OCI-LY3 (cell line): ENCODE measurements at regions not wholly inside any gene's neighbourhood (a gene's known extent, or its start where the extent isn't known, plus 50 kb on each side); places are given as distances from the start of the nearest gene placed in this dataset.

Experiments used
- CTCF ChIP-seq: fragments of 200-600, 300-600 bp; sonication (generic); IDR thresholded peaks from 2 replicates; pipeline ENCODE4 v1.5.1; 2014; ENCODE audit warnings: antibody characterized with exemption, low read length, low read depth
- EZH2phosphoT487 ChIP-seq: fragments of 200-600 bp; shearing (Covaris generic); IDR thresholded peaks from 2 replicates; pipeline ENCODE4 v1.6.1; 2018; ENCODE audit warnings: antibody characterized with exemption, mixed run types, low read depth

GRCh38 chr14:59101476-59101875 lies 87.0 kb upstream of the DAAM1 start:
- TF ChIP-seq CTCF (no peak), EZH2phosphoT487 (no peak)
